GM06990 (cell line): ENCODE measurements at regions not wholly inside any gene's neighbourhood (a gene's known extent, or its start where the extent isn't known, plus 50 kb on each side); places are given as distances from the start of the nearest gene placed in this dataset.
"Not testable (repeated sequence)": the region's sequence is repeated elsewhere in the genome, so short reads cannot be mapped to it uniquely, and the experiment has no call there.

Source experiments
- DNase-seq: peaks from one replicate; pipeline ENCODE4 v3.0.0-alpha.2; 2011; ENCODE audit not compliant: insufficient read length; ENCODE audit errors: extremely low read depth
- H3K27me3 ChIP-seq: replicated peaks from 2 replicates; pipeline ENCODE4 v1.6.0; 2011; ENCODE audit warnings: low read length; ENCODE audit not compliant: control insufficient read depth, insufficient read depth
- H3K36me3 ChIP-seq: 2 replicates; pipeline ENCODE4 v1.5.1; 2011; ENCODE audit warnings: low read length; ENCODE audit not compliant: control insufficient read depth, insufficient read depth
- H3K4me3 ChIP-seq: replicated peaks from 2 replicates; pipeline ENCODE4 v1.5.1; 2011; ENCODE audit warnings: low read depth, mild to moderate bottlenecking, control low read depth, low read length
- CTCF ChIP-seq: IDR thresholded peaks from 2 replicates; pipeline ENCODE4 v1.5.1; 2011; ENCODE audit warnings: low read length, control low read depth, mild to moderate bottlenecking, inconsistent platforms; ENCODE audit not compliant: insufficient read depth, poor library complexity, severe bottlenecking

DNA sequence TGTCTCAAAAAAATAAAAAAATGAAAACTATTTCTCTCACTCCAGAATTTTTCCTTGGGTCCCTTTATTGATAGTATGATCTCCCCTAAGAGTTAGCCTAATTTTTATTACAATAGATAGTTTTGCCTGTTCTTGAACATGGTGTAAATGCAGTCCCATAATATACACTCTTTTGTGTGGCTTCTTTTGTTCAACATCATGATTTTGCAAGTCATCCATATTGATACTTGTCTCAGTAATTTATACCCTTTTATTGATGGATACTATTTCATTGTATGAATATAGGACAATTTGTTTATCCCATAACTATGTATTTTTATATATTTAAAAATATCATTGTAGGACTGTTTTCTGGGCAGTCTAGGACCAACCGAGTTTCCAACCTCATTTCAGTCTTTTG is 207.0 kb downstream of the UTP18 start:
- Histone ChIP-seq H3K4me3 (no peak overlapping the region), H3K36me3 (no peaks in the 10 kb centered on the region), H3K27me3 (no peaks in the 10 kb centered on the region; the same call in none of the 2 replicates)
- DNase-seq = no peak
- TF ChIP-seq CTCF = no peak

GRCh38 chr17:51472670-51473205 is 212.4 kb downstream of the UTP18 start:
- TF ChIP-seq CTCF = no peak
- no peak for DNase-seq
- Histone ChIP-seq H3K36me3 (no peaks in the 10 kb centered on the region), H3K27me3 (no peaks in the 10 kb centered on the region; the same call in 1 of the 2 replicates), H3K4me3 (no peak overlapping the region)

DNA sequence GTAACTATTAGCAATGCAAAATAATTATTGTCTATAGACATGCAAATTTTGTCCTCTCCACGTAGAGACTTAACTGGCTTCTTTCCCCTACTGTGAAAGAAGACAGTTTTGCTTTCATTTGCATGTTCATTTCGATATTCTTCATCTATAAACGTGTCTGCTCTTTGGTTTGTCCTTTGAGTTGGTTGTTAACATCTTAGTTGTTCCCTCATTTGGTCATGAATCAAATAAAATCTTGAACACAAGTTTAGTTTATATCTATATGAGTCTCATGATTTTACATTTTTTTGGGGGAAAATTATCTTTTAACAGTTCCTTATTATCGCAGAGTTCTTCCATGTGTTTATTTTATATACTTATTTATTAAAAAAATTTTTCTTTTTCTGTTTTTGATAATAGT is 214.4 kb downstream of the UTP18 start:
- no peak for DNase-seq
- Histone ChIP-seq H3K27me3 (no peaks in the 10 kb centered on the region; the same call in 1 of the 2 replicates), H3K4me3 (no peak overlapping the region), H3K36me3 (no peaks in the 10 kb centered on the region)
- TF ChIP-seq CTCF = no peak

- DNase-seq = no peak
- Histone ChIP-seq H3K4me3 (no peak overlapping the region), H3K27me3 (no peaks in the 10 kb centered on the region; the same call in 1 of the 2 replicates), H3K36me3 (no peaks in the 10 kb centered on the region)
- TF ChIP-seq CTCF = no peak
Measured at GRCh38 chr17:51475730-51476129, 215.4 kb downstream of the UTP18 start.

- H3K4me3 ChIP-seq = no peak overlapping the region
- H3K36me3 ChIP-seq = no peaks in the 10 kb centered on the region
- DNase-seq = no peak
- no peak for TF ChIP-seq CTCF
- no peaks in the 10 kb centered on the region for H3K27me3 ChIP-seq
Measured at GRCh38 chr17:51479303-51479702, 219.0 kb downstream of the UTP18 start.

DNA sequence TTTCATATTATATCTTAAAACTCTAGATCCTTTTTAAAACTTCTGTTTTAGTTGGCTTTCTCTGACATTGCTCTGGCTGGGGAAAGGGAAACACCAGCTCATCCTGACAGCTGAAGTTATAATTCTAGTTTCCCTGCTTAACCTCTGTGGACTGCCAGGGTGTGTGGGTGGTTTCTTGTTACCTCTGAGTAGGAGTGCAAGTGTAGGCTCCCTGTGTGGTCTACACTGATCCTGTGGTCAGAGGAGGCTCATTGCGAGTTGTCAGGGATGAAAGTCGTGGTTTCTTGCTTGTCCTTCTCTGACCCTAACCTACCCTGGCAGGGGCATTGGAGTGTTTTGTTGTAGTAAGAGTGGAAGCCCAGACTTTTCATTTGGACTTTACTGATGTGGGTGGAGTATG is 221.0 kb downstream of the UTP18 start:
- H3K27me3 ChIP-seq = no peaks in the 10 kb centered on the region
- H3K4me3 ChIP-seq = no peak overlapping the region
- no peak for TF ChIP-seq CTCF
- DNase-seq = no peak
- no peaks in the 10 kb centered on the region for H3K36me3 ChIP-seq

GRCh38 chr17:51482248-51482647 is 221.9 kb downstream of the UTP18 start:
- H3K36me3 ChIP-seq, H3K4me3 ChIP-seq, H3K27me3 ChIP-seq, DNase-seq: not testable (repeated sequence)
